ENCODE measurements at regions not wholly inside any gene's neighbourhood (a gene's known extent, or its start where the extent isn't known, plus 50 kb on each side); places are given as distances from the start of the nearest gene placed in this dataset.

DNA sequence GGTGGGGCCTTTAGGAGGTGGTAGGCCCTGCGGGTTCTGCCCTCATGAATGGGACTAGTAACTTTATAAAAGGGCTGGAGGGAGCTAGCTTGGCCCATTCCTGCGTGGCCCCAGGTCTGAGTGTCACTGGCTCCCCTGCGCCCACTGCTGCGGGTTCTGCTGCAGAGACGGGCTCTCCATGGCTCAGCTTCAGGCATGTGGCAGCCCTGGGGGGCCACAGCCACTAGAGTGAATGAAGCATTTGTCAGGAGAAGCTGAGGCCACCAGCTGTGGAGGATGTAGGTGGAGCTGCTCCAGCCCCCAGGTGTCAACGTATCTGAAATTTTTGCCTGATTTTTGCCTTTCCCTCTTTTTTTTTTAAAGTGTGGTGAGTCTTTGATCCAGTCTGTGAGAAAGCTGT is 119.1 kb downstream of the SOX1 start:
- Histone ChIP-seq H4K91ac (replicated peaks; ENCODE audit: insufficient read length, low read length) (no peak overlapping the region), H3K79me2 (ENCODE audit: control insufficient read depth in 1 of 2, insufficient read depth in 2 of 2, low read length in 2 of 2) (no peaks in the 10 kb centered on the region), H3K9ac (replicated peaks in 1 of 4; ENCODE audit: extremely low read depth in 1 of 4, low read depth in 3 of 4, low read length in 3 of 4) (no peak overlapping the region), H4K20me1 (replicated peaks in 1 of 2; ENCODE audit: control insufficient read depth in 1 of 2, insufficient read depth in 2 of 2, low read length in 2 of 2) (no peaks in the 10 kb centered on the region), H2BK5ac (ENCODE audit: low read depth, low read length) (no peak overlapping the region), H3K27me3 (replicated peaks in 1 of 4; ENCODE audit: control insufficient read depth in 3 of 4, extremely low read depth in 1 of 4, insufficient read depth in 3 of 4, low read length in 3 of 4) (no peaks in the 10 kb centered on the region; a peak in 3 of 7 replicates), H3K36me3 (ENCODE audit: control insufficient read depth in 2 of 4, insufficient read depth in 4 of 4, low read length in 3 of 4) (no peaks in the 10 kb centered on the region), H3K79me1 (ENCODE audit: low read depth, low read length) (no peaks in the 10 kb centered on the region), H3K9me3 (ENCODE audit: insufficient read depth in 2 of 2, low read depth in 1 of 2, low read length in 1 of 2) (0 out of 4 replicates have a peak, but pooled peaks cover 0 to 2% of the 10 kb centered on the region in 2 experiments), H3K18ac (ENCODE audit: extremely low read depth, low read length) (no peak overlapping the region), H2AK5ac (ENCODE audit: low read depth, low read length) (no peak overlapping the region), H3K4me3 (ENCODE audit: extremely low read depth in 1 of 4, insufficient read depth in 2 of 4, low read depth in 3 of 4, low read length in 4 of 4) (no peak overlapping the region), H3K4me2 (ENCODE audit: insufficient read depth in 1 of 2, low read depth in 2 of 2, low read length in 2 of 2) (no peak overlapping the region), H3K23me2 (ENCODE audit: low read depth, low read length) (no peaks in the 10 kb centered on the region), H3K14ac (ENCODE audit: insufficient read length) (no peak overlapping the region), H3K27ac (ENCODE audit: low read depth, low read length) (no peak overlapping the region), H2BK20ac (ENCODE audit: low read length) (no peak overlapping the region), H2AFZ (ENCODE audit: low read length) (no peak overlapping the region), H3K4ac (replicated peaks; ENCODE audit: insufficient read length, low read depth, low read length) (no peak overlapping the region), H3K23ac (ENCODE audit: insufficient read length) (no peak overlapping the region), H2BK15ac (ENCODE audit: low read length) (no peak overlapping the region), H4K5ac (ENCODE audit: insufficient read length, low read depth, low read length) (no peak overlapping the region), H4K8ac (ENCODE audit: extremely low read depth, insufficient read depth, low read length) (no peak overlapping the region), H2BK120ac (replicated peaks; ENCODE audit: low read depth, low read length) (no peak overlapping the region), H2BK12ac (ENCODE audit: low read depth, low read length) (no peak overlapping the region), H3K56ac (replicated peaks; ENCODE audit: insufficient read length, low read depth, low read length) (no peak overlapping the region), H3K4me1 (replicated peaks in 1 of 4; ENCODE audit: control insufficient read depth in 3 of 4, insufficient read depth in 4 of 4, low read length in 3 of 4) (peaks cover 0 to 3% (median 0%) of the 10 kb centered on the region in 4 experiments; a peak in 1 of 7 replicates)
- ChIA-PET CTCF (ENCODE audit: partially characterized antibody) (interaction anchor here (1.0 to 1.6 kb wide), 2 partner anchors 19 to 260 kb away, joined by 3 read pairs; no protein-coding TSS in a partner anchor), POLR2A (ENCODE audit: partially characterized antibody) (interaction anchor here (0.6 kb wide), 1 partner anchor 28 kb away, joined by 3 read pairs; no protein-coding TSS in a partner anchor)
- 90% methylated on average over 6 of the region's 6 CpGs; no CpG with 5 or more reads in 1 of the 2 experiments for WGBS, 2 experiments (ENCODE audit: extremely low coverage in 1 of 2, insufficient coverage in 1 of 2, insufficient read length in 1 of 2, insufficient replicate concordance in 2 of 2, low coverage in 1 of 2, low lambda C conversion rate in 2 of 2, missing lambda C conversion rate in 1 of 2)
- DNase-seq (ENCODE audit: low read depth in 1 of 2, low spot score in 2 of 2) (no peak), FAIRE-seq (no peak)
- TF ChIP-seq, protein P1, sequence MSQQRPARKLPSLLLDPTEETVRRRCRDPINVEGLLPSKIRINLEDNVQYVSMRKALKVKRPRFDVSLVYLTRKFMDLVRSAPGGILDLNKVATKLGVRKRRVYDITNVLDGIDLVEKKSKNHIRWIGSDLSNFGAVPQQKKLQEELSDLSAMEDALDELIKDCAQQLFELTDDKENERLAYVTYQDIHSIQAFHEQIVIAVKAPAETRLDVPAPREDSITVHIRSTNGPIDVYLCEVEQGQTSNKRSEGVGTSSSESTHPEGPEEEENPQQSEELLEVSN (IDR thresholded peaks at IDR 0.05): no peak
- no peak for TF ChIP-seq SUZ12 (IDR thresholded peaks at IDR 0.05; ENCODE audit: low read length)
- no peak for TF ChIP-seq CREB1 (IDR thresholded peaks at IDR 0.05)
